ENCODE measurements at regions not wholly inside any gene's neighbourhood (a gene's known extent, or its start where the extent isn't known, plus 50 kb on each side); places are given as distances from the start of the nearest gene placed in this dataset.
A peak's percentile ranks its signal among the peaks of the same experiment; 100 is the strongest.

GRCh38 chr3:153680526-153680925 lies 440.7 kb upstream of the ARHGEF26 start:
- no peak for DNase-seq

DNA sequence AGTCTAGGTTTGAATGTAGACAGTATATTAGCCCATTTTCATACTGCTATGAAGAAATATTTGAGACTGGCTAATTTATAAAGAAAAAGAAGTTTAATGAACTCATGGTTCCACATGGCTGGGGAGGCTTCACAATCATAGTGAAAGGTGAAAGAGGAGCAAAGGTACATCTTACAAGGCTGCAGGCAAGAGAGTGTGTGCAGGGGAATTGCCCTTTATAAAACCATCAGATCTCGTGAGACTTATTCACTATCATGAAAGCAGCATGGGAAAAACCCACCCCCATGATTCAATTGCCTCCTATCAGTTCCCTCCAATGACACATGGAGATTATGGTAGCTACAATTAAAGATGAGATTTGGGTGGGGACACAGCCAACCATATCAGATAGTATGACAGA lies 440.1 kb upstream of the ARHGEF26 start:
- DNase-seq: no peak

DNA sequence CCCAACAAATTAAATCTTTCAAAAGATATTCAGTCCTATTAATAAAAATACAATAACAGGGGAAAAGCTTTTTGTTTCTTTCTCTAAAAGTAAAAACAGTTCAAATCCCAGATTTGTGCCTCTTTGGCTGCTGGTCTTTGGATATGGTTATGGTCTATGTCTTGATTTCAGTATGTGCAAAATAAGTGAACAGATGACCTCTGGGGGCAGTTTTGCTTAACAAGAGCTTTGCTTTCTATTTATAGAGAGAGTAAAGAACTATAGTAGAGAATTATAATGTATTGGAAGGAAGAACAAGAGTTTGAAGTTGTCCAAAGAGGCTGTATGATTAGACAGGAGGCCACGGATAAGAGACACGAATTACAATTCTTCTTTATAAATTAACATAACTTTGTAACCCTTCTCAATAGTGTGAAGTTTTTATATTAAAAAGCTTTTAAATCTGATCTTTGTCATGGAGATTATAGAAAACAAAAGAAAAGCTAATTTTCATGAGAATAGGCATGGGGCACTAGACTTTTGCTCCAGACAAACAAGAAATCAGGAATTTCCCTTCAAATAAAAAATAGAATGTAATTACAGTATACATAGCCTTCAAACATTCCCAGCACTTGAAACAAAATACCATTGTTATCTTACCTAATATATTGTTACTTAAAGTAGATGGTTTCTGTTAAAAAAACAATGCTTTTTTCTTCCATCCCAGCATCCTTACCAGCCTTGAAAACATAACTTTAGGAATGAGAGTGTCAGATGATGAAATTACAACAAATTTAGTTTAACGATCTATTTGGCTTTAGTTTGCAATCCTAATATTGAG lies 432.7 kb upstream of the ARHGEF26 start:
- DNase-seq: no peak

DNA sequence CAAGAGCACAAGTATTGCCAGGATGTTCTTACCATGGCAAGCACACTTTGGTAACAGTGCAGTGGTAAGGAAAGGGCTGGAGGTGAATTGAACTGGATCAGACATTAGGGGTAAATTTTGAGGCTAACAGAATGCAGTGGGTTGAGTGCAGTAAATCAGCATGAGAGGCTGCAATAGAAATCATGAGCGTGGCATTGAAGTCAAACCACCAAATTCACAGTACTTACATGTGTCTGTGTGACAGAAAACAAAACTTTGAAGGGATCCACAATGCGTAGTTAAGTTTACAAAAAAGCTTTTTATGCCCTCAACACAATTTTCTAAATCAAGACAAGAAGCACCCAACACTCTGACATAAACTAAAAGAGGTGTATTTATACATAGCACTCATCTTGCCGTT lies 428.0 kb upstream of the ARHGEF26 start:
- no peak for DNase-seq

GRCh38 chr3:153702106-153702505 lies 419.1 kb upstream of the ARHGEF26 start:
- DNase-seq: no peak

DNA sequence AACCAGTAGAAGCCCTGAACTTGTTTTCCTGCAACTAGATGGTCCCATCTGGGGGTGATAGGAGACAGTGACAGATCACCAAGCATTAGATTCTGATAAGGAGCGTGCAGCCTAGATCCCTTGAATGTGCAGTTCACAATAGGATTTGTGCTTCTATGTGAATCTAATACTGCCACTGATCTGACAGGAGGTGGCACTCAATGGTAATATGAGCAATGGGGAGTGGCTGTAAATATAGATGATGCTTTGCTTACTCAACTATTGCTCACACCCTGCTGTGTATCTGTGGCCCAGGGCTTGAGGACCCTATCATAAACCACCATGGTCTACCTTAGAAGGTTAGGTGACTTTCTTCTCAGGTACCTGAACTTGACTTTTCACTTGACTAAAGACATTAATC lies 417.1 kb upstream of the ARHGEF26 start:
- peak; percentile 39 for DNase-seq

- no peak for DNase-seq
Measured at GRCh38 chr3:153706706-153707105, 414.5 kb upstream of the ARHGEF26 start.

GRCh38 chr3:153714016-153714415 lies 407.2 kb upstream of the ARHGEF26 start:
- DNase-seq: no peak

DNA sequence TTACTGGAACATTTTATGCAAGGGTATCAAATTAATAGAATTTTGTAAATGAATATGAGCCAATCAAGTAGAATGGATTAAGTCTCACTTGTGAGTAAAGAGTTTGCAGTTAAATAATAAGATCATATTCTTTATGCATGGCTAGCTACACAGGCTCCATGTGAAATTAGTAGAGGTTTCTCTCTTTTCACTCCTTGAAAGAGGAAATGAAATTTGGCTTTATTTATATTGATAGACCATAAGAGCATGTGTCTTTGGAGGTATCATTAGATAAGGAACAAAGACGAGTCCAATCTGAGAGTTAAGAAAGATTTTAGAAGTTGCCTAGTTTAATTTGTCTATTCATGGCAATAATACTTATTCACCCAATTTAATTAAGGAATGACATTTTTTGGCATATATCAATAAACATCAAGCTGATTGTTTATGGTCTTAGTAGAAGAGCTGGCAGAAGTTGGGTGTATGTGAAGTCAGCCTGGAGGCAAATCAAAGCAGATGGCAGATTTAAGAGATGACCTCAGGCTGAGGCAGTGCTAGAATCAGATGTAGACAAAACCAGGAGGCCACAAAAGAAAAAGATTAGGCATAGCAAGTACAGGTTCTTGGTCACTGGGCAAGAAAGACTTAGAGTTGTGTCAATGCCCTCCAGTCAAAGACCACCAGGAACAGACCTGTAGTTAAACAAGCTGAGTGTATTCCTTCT lies 406.5 kb upstream of the ARHGEF26 start:
- peak; percentile 40 for DNase-seq

DNA sequence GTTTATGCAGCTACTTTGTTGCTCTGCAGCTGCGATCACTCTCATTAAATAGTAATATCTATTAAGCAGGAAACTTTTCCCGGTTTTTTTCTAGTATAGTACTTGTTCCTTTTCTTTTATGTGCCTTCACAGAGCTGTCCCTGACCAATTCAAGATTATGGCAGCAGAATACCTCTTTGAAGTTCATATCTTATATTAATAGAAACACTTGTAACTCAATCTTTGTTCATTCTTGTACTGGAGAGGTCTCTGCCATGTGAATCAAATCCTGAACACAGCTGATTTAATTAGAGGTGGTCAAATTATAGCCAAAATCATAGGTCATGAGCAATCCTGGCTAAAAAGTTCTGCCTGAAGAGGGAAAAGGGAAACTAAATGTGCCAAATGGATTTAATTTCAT lies 399.0 kb upstream of the ARHGEF26 start:
- peak; percentile 7 for DNase-seq

DNA sequence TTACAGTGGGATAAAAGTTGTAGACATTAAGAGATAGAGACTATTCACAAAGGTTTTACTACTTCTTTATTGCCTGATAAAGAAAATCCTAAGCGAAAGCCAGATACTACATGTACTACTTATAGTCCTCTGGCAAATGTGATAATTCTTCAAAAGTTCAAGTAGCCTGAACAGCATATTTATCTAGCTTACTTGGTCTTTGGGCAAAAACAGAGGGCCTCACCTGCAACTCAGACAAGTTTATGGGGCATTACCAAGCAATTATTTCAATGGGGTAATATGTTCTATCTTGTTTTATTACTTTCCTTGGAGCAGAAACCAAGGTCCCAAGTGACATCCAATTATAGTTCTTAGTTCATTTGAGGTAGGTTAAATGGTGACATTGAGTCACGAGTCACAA lies 390.1 kb upstream of the ARHGEF26 start:
- peak; percentile 11 for DNase-seq

DNA sequence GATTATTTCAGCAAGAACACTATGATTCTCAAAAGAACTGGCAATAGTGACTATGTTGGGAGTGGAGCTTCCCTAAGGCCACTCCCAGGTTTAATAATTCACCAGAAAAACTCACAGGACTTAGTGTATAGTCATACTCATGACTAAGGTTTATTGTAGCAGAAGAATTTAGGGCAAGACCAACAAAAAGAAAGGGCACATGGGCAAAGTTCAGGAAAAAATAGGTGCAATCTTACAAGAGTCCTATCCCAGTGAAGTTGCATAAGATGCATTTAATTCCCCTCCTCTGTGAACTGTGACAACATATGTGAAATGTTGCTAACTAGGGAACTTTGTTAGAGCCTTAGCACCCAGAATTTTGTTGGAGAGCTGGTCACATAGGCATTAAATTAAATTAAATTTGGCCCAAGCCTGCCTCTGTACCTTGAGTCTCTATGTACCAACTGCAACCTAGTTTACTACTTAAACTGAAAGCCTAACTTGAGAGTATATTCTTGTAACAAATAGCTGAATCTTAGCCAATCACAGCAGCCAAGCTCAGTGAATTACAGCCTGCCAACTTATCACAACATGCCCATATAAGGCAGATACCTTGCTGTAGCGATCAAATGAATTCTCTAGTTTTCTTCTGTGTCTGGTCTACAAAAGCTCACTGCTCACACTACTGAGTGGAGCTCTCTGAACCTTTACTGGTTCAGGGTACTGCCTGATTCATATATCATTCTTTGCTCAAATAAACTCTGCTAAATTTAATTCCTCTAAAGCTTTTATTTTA lies 386.2 kb upstream of the ARHGEF26 start:
- DNase-seq: no peak

- DNase-seq: no peak
Measured at GRCh38 chr3:153740109-153740508, 381.1 kb upstream of the ARHGEF26 start.

GRCh38 chr3:153744889-153745288 lies 376.3 kb upstream of the ARHGEF26 start:
- DNase-seq: no peak

- peak; percentile 8 for DNase-seq
Measured at GRCh38 chr3:153746211-153746610, 375.0 kb upstream of the ARHGEF26 start.

DNA sequence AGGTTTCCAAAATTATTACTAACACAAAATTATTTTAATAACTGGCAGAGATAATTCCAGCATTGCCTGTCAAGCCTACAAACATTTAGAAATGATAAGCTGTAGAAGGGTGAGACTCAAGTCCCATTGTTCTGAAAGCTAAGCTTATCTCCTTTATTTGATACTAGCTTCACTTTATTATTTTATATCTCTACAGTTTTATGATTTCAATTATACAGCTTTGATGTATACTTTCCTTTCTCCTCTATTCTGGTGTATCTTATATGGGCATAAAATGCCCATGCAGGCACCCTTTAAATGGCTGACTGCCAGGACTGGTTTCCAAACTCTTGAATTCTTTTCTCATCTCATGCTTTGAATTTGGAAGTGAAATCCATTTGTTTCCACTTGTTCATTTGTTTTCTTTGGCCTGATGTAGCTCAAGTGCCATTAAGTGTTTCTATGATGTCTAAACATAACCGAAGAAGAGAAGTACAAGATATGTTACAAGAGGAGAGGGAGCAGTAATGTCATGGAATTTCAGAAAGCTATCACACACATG lies 372.1 kb upstream of the ARHGEF26 start:
- DNase-seq: peak; percentile 3

DNA sequence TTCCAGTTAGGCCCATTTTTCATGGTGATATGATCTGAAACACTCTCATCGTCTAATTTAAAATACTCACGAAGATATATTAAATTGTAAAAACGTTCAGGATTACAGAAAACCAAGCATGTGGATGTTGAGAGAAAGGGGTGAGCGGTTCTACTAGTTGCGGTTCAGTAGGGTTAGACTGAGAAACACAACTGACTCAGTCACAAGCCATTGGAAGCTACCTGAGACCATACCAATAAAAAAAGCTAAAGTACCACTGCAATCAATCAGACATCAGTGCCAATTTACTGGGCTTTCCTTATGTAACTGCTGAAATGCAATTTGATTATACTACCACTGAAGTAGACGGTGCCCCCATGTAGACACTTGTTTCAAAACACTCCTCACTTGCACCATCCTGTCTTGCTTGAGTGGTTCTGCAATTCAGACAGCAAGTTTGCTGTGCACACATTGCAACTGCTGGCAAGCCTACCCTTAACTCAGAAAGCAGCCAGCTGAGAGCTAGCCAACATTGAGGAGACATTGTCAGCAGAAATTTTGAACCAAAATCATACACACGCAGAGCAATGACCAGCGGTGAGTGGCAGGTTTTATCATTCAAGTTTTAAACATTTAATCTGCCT lies 368.7 kb upstream of the ARHGEF26 start:
- peak; percentile 84 for DNase-seq

DNA sequence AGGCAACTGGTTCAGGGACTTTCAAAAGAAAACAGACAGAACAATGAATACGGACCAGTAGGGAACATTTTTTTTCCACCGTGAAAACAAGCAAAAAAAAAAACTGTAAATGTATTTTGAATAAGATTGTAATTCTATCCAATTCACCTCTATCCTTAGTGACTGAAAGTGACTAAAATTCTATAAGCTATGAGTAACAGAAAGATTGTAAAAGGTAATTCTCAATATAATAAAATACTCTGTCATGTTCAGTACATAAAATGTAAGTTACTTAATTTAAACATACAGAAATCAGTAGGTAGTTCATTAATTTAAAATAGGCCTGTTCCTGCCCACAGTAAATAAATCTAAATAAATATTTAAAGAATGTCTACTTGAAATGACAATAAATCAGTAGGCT lies 368.2 kb upstream of the ARHGEF26 start:
- no peak for DNase-seq

- peak; percentile 2 for DNase-seq
Measured at GRCh38 chr3:153756816-153757215, 364.4 kb upstream of the ARHGEF26 start.

DNA sequence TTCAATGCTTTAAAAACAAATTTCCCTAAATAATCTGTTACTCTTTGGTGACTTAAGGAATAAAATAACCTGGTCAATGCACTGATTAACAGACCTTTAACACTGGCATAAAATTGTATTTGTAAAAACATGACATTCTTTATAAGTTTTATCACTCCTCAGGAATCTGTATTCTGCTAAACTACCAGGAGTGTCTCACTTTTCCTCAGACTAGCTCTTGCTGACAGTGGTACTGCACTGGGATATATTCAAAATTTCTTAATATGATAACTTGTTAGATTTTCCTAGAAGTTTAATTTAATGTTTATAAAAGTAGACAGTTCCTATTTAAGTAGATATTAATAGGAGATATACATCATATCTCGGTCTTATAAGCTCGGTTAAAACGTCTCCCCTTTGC lies 363.4 kb upstream of the ARHGEF26 start:
- no peak for DNase-seq

DNA sequence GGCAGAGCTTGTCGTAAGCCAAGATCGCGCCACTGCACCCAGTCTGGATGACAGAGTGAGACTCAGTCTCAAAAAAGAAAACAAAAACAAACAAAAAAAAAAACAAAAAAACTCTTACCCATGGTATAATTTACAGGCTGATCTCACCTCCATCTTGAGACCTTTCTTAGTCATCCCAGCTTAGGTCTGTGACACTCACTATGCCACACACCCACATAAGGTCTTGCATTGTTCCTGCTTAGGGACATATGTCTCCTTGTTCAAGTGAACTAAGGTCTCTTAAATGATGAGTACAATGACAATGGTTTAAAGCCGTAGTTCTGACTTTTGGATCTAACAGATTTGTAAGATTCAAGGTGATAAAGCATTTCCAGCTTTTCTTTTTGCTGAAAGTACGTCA lies 360.2 kb upstream of the ARHGEF26 start:
- DNase-seq: no peak

- DNase-seq: no peak
Measured at GRCh38 chr3:153762411-153763235, 358.6 kb upstream of the ARHGEF26 start.

Measured in NCI-H69 (cell line).